Skin of body (tissue), 2 donors: ENCODE measurements at regions not wholly inside any gene's neighbourhood (a gene's known extent, or its start where the extent isn't known, plus 50 kb on each side); places are given as distances from the start of the nearest gene placed in this dataset. TPM values are rescaled to one million over a fixed set of nuclear protein-coding genes. Genes with fewer than 3 reads are reported as not detected.

Source experiments
- DNase-seq: peaks from one replicate; lab custom pipeline; 2025; lab: John Stamatoyannopoulos, UW
- small RNA-seq: library from RNA; depleted of rRNA; stranded (forward); fragments of <200 nt; gene quantifications from one replicate; pipeline ENCODE3, GENCODE V24; 2014; ENCODE audit warnings: low replicate concordance

- DNase-seq = no peak
Measured at GRCh38 chr20:21781446-21782075, 76.1 kb downstream of the PAX1 start.

DNA sequence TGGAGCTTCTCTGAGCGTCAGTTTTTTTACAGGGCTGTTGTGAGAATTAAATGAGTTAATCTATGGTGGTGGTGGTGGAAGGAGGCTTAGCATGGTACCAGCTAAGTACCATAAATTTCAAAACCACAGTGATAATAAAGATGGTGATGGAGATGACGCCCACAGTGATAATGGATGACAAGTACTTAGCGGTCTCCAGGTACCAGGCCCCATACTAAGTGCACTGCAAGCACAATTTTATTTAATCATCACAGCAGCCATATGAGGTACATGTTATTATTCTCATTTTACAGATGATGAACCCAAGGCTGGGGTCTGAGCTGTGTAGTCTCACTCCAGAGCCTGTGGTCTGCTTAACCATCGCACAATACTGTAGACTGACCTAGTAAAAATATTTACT is 75.1 kb downstream of the PAX1 start:
- no peak for DNase-seq

Small RNA genes lying in the stretch of these regions (small RNA-seq; reads per million reads assigned to genes)
- not detected for gene AL121912.1
